SK-N-SH (cell line): ENCODE measurements at regions not wholly inside any gene's neighbourhood (a gene's known extent, or its start where the extent isn't known, plus 50 kb on each side); places are given as distances from the start of the nearest gene placed in this dataset.

Source experiments
- CTCF ChIA-PET: fragments of 300-600, 350-600 bp; formaldehyde crosslinking; extraction: SDS; loops from one replicate; lab custom pipeline; 2021; lab: Yijun Ruan, JAX
- POLR2A ChIA-PET: fragments of 350-600 bp; sonication (Branson Sonifier 250); formaldehyde crosslinking; extraction: SDS; loops from one replicate; lab custom pipeline; 2020; ENCODE audit warnings: antibody characterized with exemption, inconsistent platforms; lab: Yijun Ruan, JAX
- DNase-seq: peaks from one replicate; pipeline ENCODE4 v3.0.0; 2012
- H2AFZ ChIP-seq: fragments of 200-600 bp; sonication (generic); 2 replicates; pipeline ENCODE4 v1.8.1; 2016; ENCODE audit warnings: antibody characterized with exemption, mild to moderate bottlenecking, low read depth
- H3F3A ChIP-seq: fragments of 200-600 bp; sonication (generic); replicated peaks from 2 replicates; pipeline ENCODE3; 2016; ENCODE audit warnings: antibody characterized with exemption, mild to moderate bottlenecking; ENCODE audit not compliant: insufficient read depth
- H3K27ac ChIP-seq, 2 experiments: fragments of 200-500 bp in 1 of 2; fragments of 200-600 bp in 1 of 2; sonication (Bioruptor generic) in 1 of 2; sonication (generic), shearing (Covaris generic) in 1 of 2; 2 replicates each; pipeline versions ENCODE4 v1.5.1 to v1.6.1; 2014 to 2016; ENCODE audit warnings: low read depth in 2 of 2, inconsistent platforms in 1 of 2, low read length in 1 of 2, mild to moderate bottlenecking in 1 of 2, mixed read lengths in 1 of 2
- H3K27me3 ChIP-seq: fragments of 200-600 bp; sonication (generic), shearing (Covaris generic); 2 replicates; pipeline ENCODE4 v1.6.1; 2016; ENCODE audit warnings: mixed run types; ENCODE audit not compliant: insufficient read depth
- H3K36me3 ChIP-seq, 2 experiments: fragments of 200-500 bp in 1 of 2; fragments of 200-600 bp in 1 of 2; sonication (Bioruptor generic) in 1 of 2; sonication (generic) in 1 of 2; replicated peaks in 1 of 2; 2 replicates each; pipeline versions ENCODE3 to v1.5.1; 2014 to 2016; ENCODE audit warnings: low read length in 1 of 2, mild to moderate bottlenecking in 1 of 2; ENCODE audit not compliant: insufficient read depth in 2 of 2, control insufficient read depth in 1 of 2
- H3K4me1 ChIP-seq, 2 experiments: fragments of 200-500 bp in 1 of 2; fragments of 200-600 bp in 1 of 2; sonication (Bioruptor generic) in 1 of 2; sonication (generic), shearing (Covaris generic) in 1 of 2; 2 replicates each; pipeline versions ENCODE4 v1.5.1 to v1.6.1; 2014 to 2016; ENCODE audit warnings: low read depth in 1 of 2, low read length in 1 of 2, mixed run types in 1 of 2; ENCODE audit not compliant: insufficient read depth in 2 of 2, control insufficient read depth in 1 of 2
- H3K4me2 ChIP-seq: fragments of 200-600 bp; sonication (generic), shearing (Covaris generic); 2 replicates; pipeline ENCODE4 v1.6.1; 2017; ENCODE audit warnings: mixed run types
- H3K4me3 ChIP-seq, 2 experiments: fragments of 200-500 bp in 1 of 2; fragments of 200-600 bp in 1 of 2; sonication (Bioruptor generic) in 1 of 2; sonication (generic), shearing (Covaris generic) in 1 of 2; 2 replicates each; pipeline versions ENCODE4 v1.5.1 to v1.8.1; 2014 to 2016; ENCODE audit warnings: low read depth in 2 of 2, inconsistent platforms in 1 of 2, low read length in 1 of 2, mild to moderate bottlenecking in 1 of 2, mixed read lengths in 1 of 2, moderate library complexity in 1 of 2
- H3K79me2 ChIP-seq: fragments of 200-600 bp; sonication (generic); 2 replicates; pipeline ENCODE4 v1.8.1; 2017; ENCODE audit warnings: mild to moderate bottlenecking; ENCODE audit not compliant: insufficient read depth
- H3K9ac ChIP-seq: fragments of 200-600 bp; sonication (generic); 2 replicates; pipeline ENCODE4 v1.6.1; 2017; ENCODE audit warnings: mixed run types
- H3K9me2 ChIP-seq: fragments of 200-600 bp; sonication (generic); 2 replicates; pipeline ENCODE4 v1.6.1; 2017; ENCODE audit warnings: mixed run types
- H3K9me3 ChIP-seq: fragments of 200-600 bp; sonication (generic); 2 replicates; pipeline ENCODE4 v1.6.1; 2017; ENCODE audit warnings: mixed run types, mild to moderate bottlenecking, moderate library complexity
- H4K20me1 ChIP-seq: fragments of 200-600 bp; sonication (generic); 2 replicates; pipeline ENCODE4 v1.6.1; 2017; ENCODE audit warnings: mild to moderate bottlenecking, mixed run types; ENCODE audit not compliant: insufficient read depth
- CHD2 ChIP-seq: fragments of 150-350 bp; IDR thresholded peaks from 2 replicates; pipeline ENCODE4 v1.6.1; 2018; ENCODE audit warnings: low read length; ENCODE audit not compliant: partially characterized antibody
- ELF1 ChIP-seq: IDR thresholded peaks from 2 replicates; pipeline ENCODE4 v1.4.0; 2012
- FOXM1 ChIP-seq: IDR thresholded peaks from 2 replicates; pipeline ENCODE4 v1.4.0; 2012; ENCODE audit warnings: low read depth, mild to moderate bottlenecking
- GABPA ChIP-seq: IDR thresholded peaks from 2 replicates; pipeline ENCODE4 v1.4.0; 2012; ENCODE audit warnings: low read depth, mild to moderate bottlenecking
- GATA2 ChIP-seq: sonication (generic); formaldehyde crosslinking; IDR thresholded peaks from 2 replicates; pipeline ENCODE4 v1.5.0; 2020; ENCODE audit warnings: mild to moderate bottlenecking, missing genetic modification reagents
- MEF2A ChIP-seq: IDR thresholded peaks from 2 replicates; pipeline ENCODE4 v1.4.0; 2012; ENCODE audit warnings: low read depth, borderline replicate concordance
- MXI1 ChIP-seq: IDR thresholded peaks from 2 replicates; pipeline ENCODE4 v1.6.1; 2012; ENCODE audit warnings: mild to moderate bottlenecking, low read depth, low read length, improper control_type of control experiment
- NFIC ChIP-seq: IDR thresholded peaks from 2 replicates; pipeline ENCODE4 v1.4.0; 2012; ENCODE audit warnings: borderline replicate concordance
- POLR2AphosphoS5 ChIP-seq: IDR thresholded peaks from 2 replicates; pipeline ENCODE4 v1.6.1; 2012; ENCODE audit warnings: low read depth, low read length
- RAD21 ChIP-seq: IDR thresholded peaks from 2 replicates; pipeline ENCODE4 v1.6.1; 2012; ENCODE audit warnings: mild to moderate bottlenecking, low read length
- RFX5 ChIP-seq: IDR thresholded peaks from 2 replicates; pipeline ENCODE4 v1.6.1; 2012; ENCODE audit warnings: mild to moderate bottlenecking, improper control_type of control experiment, low read length
- SIN3A ChIP-seq: IDR thresholded peaks from 2 replicates; pipeline ENCODE4 v1.6.1; 2012; ENCODE audit warnings: low read depth, mild to moderate bottlenecking, low read length, moderate library complexity, borderline replicate concordance
- SMC3 ChIP-seq: IDR thresholded peaks from 2 replicates; pipeline ENCODE4 v1.6.1; 2012; ENCODE audit warnings: low read depth, low read length, improper control_type of control experiment
- TAF1 ChIP-seq: IDR thresholded peaks from 2 replicates; pipeline ENCODE4 v1.6.1; 2012; ENCODE audit warnings: low read depth, mild to moderate bottlenecking, low read length, moderate library complexity, borderline replicate concordance
- TCF12 ChIP-seq: IDR thresholded peaks from 2 replicates; pipeline ENCODE4 v1.4.0; 2012
- TEAD4 ChIP-seq: IDR thresholded peaks from 2 replicates; pipeline ENCODE4 v1.4.0; 2012; ENCODE audit warnings: mild to moderate bottlenecking, borderline replicate concordance; ENCODE audit not compliant: insufficient read depth
- WGBS: methylation state at CpG from one replicate; pipeline ENCODE4 v1.1.6; 2017; ENCODE audit warnings: low lambda C conversion rate; 5-methylcytosine and 5-hydroxymethylcytosine counted together
- TF ChIP-seq, protein P1 (sequence below): fragments of 150-350 bp; IDR thresholded peaks from 2 replicates; pipeline ENCODE4 v1.6.1; 2016; ENCODE audit warnings: mild to moderate bottlenecking, low read depth, low read length
- TF ChIP-seq, protein P2 (sequence below): fragments of 150-350 bp; IDR thresholded peaks from 2 replicates; pipeline ENCODE4 v1.6.1; 2017; ENCODE audit warnings: antibody characterized with exemption, low read length, low read depth, borderline replicate concordance
- TF ChIP-seq, protein P3 (sequence below): IDR thresholded peaks from 2 replicates; pipeline ENCODE4 v1.4.0; 2012; ENCODE audit warnings: low read depth, borderline replicate concordance
- TF ChIP-seq, protein P4 (sequence below): IDR thresholded peaks from 2 replicates; pipeline ENCODE4 v1.4.0; 2012; ENCODE audit warnings: low read depth
- TF ChIP-seq, protein P5 (sequence below): IDR thresholded peaks from 2 replicates; pipeline ENCODE4 v1.4.0; 2012; ENCODE audit warnings: low read depth, borderline replicate concordance

DNA sequence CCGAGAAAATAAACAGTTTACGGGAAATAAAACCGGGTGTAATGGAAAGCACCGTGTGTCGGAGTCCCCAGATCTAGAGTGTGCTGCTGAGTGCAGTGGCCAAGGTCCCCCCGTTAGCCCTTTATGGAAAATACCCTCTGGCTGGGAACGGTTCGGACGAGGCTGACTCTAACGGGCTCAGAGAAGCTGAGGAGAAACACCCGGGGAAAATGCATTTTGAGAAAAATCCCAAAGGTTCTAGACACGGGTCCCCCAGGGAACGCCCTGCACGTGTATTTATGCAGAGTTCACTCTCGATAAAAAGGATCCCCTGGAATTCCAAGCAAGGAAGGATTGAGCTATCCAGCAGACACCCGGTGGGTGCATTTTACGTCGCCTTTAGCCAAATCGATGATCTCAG, 177.2 kb downstream of the CRLF2 start (continued):
- TF ChIP-seq MXI1: no peak
- no peak for TF ChIP-seq SMC3
- no peak for TF ChIP-seq CHD2
- no peak for TF ChIP-seq ELF1
- no peak for TF ChIP-seq TAF1
- no peak for TF ChIP-seq FOXM1
- TF ChIP-seq, protein P1, sequence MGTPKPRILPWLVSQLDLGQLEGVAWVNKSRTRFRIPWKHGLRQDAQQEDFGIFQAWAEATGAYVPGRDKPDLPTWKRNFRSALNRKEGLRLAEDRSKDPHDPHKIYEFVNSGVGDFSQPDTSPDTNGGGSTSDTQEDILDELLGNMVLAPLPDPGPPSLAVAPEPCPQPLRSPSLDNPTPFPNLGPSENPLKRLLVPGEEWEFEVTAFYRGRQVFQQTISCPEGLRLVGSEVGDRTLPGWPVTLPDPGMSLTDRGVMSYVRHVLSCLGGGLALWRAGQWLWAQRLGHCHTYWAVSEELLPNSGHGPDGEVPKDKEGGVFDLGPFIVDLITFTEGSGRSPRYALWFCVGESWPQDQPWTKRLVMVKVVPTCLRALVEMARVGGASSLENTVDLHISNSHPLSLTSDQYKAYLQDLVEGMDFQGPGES: no peak

DNA sequence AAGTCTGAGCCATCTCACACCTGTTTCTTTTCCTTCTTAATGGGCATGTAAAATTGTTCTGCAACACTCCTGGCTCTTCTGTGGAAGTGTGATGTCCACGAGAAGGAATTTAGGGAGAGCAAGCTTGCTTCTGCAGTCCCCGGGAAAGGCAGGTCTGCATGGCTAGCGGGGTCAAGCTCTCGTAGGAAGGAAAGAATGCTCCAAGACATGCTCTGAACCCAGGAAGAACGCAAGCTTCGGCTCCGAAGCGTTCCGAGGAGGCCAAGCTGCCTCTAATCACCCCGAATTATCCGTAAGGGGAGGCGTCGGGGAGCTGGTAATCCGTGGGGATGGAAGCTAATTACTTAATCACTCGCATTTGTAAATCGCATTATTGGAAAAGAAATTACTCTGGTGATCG, 177.7 kb downstream of the CRLF2 start:
- POLR2A ChIA-PET: no interaction called here
- Histone ChIP-seq H3K27me3 (peaks cover 39% of the 10 kb centered on the region; the same call in 1 of the 2 replicates), H3K36me3 (no peaks in the 10 kb centered on the region), H3F3A (no peaks in the 10 kb centered on the region), H3K9me3 (no peaks in the 10 kb centered on the region), H2AFZ (no peak overlapping the region), H3K27ac (no peak overlapping the region), H3K9ac (no peak overlapping the region), H3K4me1 (no peaks in the 10 kb centered on the region), H4K20me1 (no peaks in the 10 kb centered on the region), H3K4me2 (no peak overlapping the region), H3K79me2 (no peaks in the 10 kb centered on the region), H3K9me2 (no peaks in the 10 kb centered on the region), H3K4me3 (no peak overlapping the region)
- 17% methylated on average over 17 of the region's 17 CpGs for WGBS
- TF ChIP-seq MEF2A: no peak
- TF ChIP-seq, protein P2, sequence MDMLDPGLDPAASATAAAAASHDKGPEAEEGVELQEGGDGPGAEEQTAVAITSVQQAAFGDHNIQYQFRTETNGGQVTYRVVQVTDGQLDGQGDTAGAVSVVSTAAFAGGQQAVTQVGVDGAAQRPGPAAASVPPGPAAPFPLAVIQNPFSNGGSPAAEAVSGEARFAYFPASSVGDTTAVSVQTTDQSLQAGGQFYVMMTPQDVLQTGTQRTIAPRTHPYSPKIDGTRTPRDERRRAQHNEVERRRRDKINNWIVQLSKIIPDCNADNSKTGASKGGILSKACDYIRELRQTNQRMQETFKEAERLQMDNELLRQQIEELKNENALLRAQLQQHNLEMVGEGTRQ: no peak
- TF ChIP-seq, protein P3, sequence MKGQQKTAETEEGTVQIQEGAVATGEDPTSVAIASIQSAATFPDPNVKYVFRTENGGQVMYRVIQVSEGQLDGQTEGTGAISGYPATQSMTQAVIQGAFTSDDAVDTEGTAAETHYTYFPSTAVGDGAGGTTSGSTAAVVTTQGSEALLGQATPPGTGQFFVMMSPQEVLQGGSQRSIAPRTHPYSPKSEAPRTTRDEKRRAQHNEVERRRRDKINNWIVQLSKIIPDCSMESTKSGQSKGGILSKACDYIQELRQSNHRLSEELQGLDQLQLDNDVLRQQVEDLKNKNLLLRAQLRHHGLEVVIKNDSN: no peak
- TF ChIP-seq RFX5: no peak
- no peak for TF ChIP-seq GABPA
- TF ChIP-seq TCF12: no peak
- TF ChIP-seq SIN3A: no peak
- TF ChIP-seq, protein P4, sequence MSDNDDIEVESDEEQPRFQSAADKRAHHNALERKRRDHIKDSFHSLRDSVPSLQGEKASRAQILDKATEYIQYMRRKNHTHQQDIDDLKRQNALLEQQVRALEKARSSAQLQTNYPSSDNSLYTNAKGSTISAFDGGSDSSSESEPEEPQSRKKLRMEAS: no peak
- TF ChIP-seq RAD21: no peak
- TF ChIP-seq, protein P5, sequence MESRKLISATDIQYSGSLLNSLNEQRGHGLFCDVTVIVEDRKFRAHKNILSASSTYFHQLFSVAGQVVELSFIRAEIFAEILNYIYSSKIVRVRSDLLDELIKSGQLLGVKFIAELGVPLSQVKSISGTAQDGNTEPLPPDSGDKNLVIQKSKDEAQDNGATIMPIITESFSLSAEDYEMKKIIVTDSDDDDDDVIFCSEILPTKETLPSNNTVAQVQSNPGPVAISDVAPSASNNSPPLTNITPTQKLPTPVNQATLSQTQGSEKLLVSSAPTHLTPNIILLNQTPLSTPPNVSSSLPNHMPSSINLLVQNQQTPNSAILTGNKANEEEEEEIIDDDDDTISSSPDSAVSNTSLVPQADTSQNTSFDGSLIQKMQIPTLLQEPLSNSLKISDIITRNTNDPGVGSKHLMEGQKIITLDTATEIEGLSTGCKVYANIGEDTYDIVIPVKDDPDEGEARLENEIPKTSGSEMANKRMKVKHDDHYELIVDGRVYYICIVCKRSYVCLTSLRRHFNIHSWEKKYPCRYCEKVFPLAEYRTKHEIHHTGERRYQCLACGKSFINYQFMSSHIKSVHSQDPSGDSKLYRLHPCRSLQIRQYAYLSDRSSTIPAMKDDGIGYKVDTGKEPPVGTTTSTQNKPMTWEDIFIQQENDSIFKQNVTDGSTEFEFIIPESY: no peak
- TF ChIP-seq NFIC: no peak
- TF ChIP-seq TEAD4: no peak
- no peak for TF ChIP-seq GATA2
- no peak for TF ChIP-seq POLR2AphosphoS5
- CTCF ChIA-PET: no interaction called here
- no peak for DNase-seq
